ENCODE measurements at regions not wholly inside any gene's neighbourhood (a gene's known extent, or its start where the extent isn't known, plus 50 kb on each side); places are given as distances from the start of the nearest gene placed in this dataset.

DNA sequence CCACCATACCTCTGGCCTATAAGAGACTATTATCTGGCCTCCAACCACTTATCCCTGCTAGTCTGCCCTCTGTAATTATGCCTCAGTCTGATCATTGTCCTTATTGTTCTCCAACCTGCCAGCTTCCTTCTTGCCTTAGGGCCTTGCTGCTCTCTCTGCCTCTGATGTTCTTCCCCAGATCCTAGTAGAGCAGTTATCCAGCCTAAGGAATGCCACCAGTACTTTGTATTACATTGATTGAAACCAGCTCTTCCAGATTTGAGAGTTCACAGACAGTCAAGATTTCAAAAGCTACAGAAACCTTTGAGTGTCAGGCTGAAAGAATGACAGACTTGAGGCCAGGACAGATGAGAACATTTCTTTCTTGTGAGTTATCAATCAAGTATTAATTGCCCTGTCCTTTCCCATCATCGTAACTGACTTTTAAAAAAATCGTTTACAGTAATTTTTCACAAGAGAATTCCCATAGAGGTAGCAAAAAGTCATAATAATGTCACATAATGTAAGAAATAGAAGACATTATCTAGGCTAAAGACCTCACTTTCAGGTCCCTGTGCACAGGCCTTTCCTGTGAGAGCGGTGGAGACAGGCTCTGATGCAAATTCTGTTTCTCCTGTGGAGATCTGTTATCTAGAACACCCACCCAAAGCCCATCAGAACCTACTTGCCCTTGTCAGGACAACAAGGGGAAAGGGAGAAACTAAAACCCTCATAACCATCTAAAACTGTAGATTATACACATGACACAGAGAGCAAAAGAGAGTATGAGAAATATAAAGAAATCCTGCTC lies 64.1 kb upstream of the GUCY1A1 start:
- TF ChIP-seq EZH2 (IDR thresholded peaks at IDR 0.05; ENCODE audit: insufficient read depth, poor library complexity, severe bottlenecking) (no peak), EZH2phosphoT487 (IDR thresholded peaks at IDR 0.05; ENCODE audit: insufficient read depth, low read depth) (no peak)

All from GM23248 (cell line).